A673 (cell line): ENCODE measurements at regions not wholly inside any gene's neighbourhood (a gene's known extent, or its start where the extent isn't known, plus 50 kb on each side); places are given as distances from the start of the nearest gene placed in this dataset.
"Not testable (repeated sequence)": the region's sequence is repeated elsewhere in the genome, so short reads cannot be mapped to it uniquely, and the experiment has no call there.

Experiments
- CTCF ChIP-seq: fragments of 300-800, 200-600 bp; sonication (generic); conservative IDR thresholded peaks from 2 replicates; pipeline ENCODE4 v1.5.1; 2017; ENCODE audit warnings: low read depth, mild to moderate bottlenecking, antibody characterized with exemption, low read length, moderate library complexity, mixed read lengths
- EZH2 ChIP-seq: fragments of 200-600 bp; sonication (generic); IDR thresholded peaks from 2 replicates; pipeline ENCODE4 v1.6.1; 2017; ENCODE audit warnings: borderline replicate concordance, low read depth, mild to moderate bottlenecking, mixed read lengths, antibody characterized with exemption, low read length; ENCODE audit not compliant: poor library complexity, severe bottlenecking

DNA sequence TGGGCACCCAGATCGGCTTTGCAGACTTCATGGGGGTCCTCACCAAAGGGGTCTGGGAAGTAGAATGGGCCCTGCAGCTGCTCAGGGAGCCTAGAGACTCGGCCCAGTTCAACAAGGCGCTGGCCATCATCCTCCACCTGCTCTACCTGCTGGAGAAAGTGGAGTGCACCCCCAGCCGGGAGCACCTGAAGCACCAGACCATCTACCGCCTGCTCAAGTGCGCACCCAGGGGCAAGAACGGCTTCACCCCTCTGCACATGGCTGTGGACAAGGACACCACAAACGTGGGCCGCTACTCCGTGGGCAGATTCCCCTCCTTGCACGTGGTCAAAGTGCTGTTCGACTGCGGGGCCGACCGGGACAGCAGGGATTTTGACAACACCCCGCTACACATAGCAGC is 515.0 kb downstream of the TUBA3C start:
- TF ChIP-seq CTCF, EZH2: not testable (repeated sequence)
